22Rv1 (cell line): ENCODE measurements at regions not wholly inside any gene's neighbourhood (a gene's known extent, or its start where the extent isn't known, plus 50 kb on each side); places are given as distances from the start of the nearest gene placed in this dataset.

Experiments
- CTCF ChIP-seq: fragments of 450-650 bp; IDR thresholded peaks from 2 replicates; pipeline ENCODE4 v1.5.1; 2017; ENCODE audit warnings: mild to moderate bottlenecking
- ZFX ChIP-seq: fragments of 450-650 bp; IDR thresholded peaks from 2 replicates; pipeline ENCODE4 v1.6.1; 2017; ENCODE audit warnings: antibody characterized with exemption, borderline replicate concordance

- no peak for TF ChIP-seq CTCF
- TF ChIP-seq ZFX, result no peak
Observed at GRCh38 chr6:90938122-90938521, 351.2 kb upstream of the MAP3K7 start.
